Ovary (tissue), 3 donors: ENCODE measurements at regions not wholly inside any gene's neighbourhood (a gene's known extent, or its start where the extent isn't known, plus 50 kb on each side); places are given as distances from the start of the nearest gene placed in this dataset.

ENCODE experiments used
- CTCF ChIP-seq, 3 donors: fragments of 450-650 bp in 2 of 3; fragments of 200-600 bp in 1 of 3; IDR thresholded peaks; one replicate each; pipeline versions ENCODE4 v1.5.1 to v1.8.0; 2016 to 2022; ENCODE audit warnings: antibody characterized with exemption in 3 of 3, mild to moderate bottlenecking in 1 of 3
- EP300 ChIP-seq: sonication (generic); formaldehyde crosslinking; IDR thresholded peaks from one replicate; pipeline ENCODE4 v1.6.1; 2017; ENCODE audit warnings: antibody characterized with exemption
- POLR2A ChIP-seq: fragments of 450-650 bp; IDR thresholded peaks from one replicate; pipeline ENCODE4 v1.6.1; 2017; ENCODE audit warnings: antibody characterized with exemption, mild to moderate bottlenecking, moderate library complexity
- donor health status: DM: no; HTN: no; CAD: no.

GRCh38 chr7:32223721-32224120 lies 153.5 kb upstream of the PDE1C start:
- TF ChIP-seq CTCF (IDR thresholded peaks at IDR 0.05), result no peak
- TF ChIP-seq EP300, result no peak
- TF ChIP-seq POLR2A, result no peak
